Duodenal mucosa (tissue), 2 donors: ENCODE measurements at regions not wholly inside any gene's neighbourhood (a gene's known extent, or its start where the extent isn't known, plus 50 kb on each side); places are given as distances from the start of the nearest gene placed in this dataset.

ENCODE experiments used
- H3K27ac ChIP-seq: one replicate; pipeline ENCODE4 v1.7.0; 2013; ENCODE audit warnings: low read depth, low read length
- H3K27me3 ChIP-seq, 2 donors: one replicate each; pipeline ENCODE4 v1.7.0; 2013; ENCODE audit warnings: low read length in 2 of 2, control low read depth in 1 of 2; ENCODE audit not compliant: insufficient read depth in 2 of 2, control insufficient read depth in 1 of 2
- H3K36me3 ChIP-seq, 2 donors: one replicate each; pipeline ENCODE4 v1.7.0; 2013; ENCODE audit warnings: low read length in 2 of 2, control low read depth in 1 of 2; ENCODE audit not compliant: insufficient read depth in 2 of 2, control insufficient read depth in 1 of 2
- H3K4me1 ChIP-seq, 2 donors: one replicate each; pipeline ENCODE4 v1.7.0; 2013; ENCODE audit warnings: low read length in 2 of 2, control low read depth in 1 of 2; ENCODE audit not compliant: insufficient read depth in 2 of 2, control insufficient read depth in 1 of 2
- H3K4me3 ChIP-seq, 2 donors: one replicate each; pipeline ENCODE4 v1.7.0; 2013; ENCODE audit warnings: low read length in 2 of 2, low read depth in 1 of 2
- H3K9ac ChIP-seq, 2 donors: one replicate each; pipeline ENCODE4 v1.7.0; 2013; ENCODE audit warnings: low read length in 2 of 2, low read depth in 1 of 2
- H3K9me3 ChIP-seq, 2 donors: one replicate each; pipeline ENCODE4 v1.7.0; 2013; ENCODE audit warnings: low read length in 2 of 2, control low read depth in 1 of 2; ENCODE audit not compliant: control insufficient read depth in 1 of 2

GRCh38 chr20:5492937-5493336, 117.9 kb downstream of the GPCPD1 start:
- no peaks in the 10 kb centered on the region for H3K27me3 ChIP-seq
- no peak overlapping the region for H3K9ac ChIP-seq
- peaks cover 0 to 6% of the 10 kb centered on the region in 2 donors for H3K4me1 ChIP-seq
- no peaks in the 10 kb centered on the region for H3K36me3 ChIP-seq
- H3K9me3 ChIP-seq = no peaks in the 10 kb centered on the region
- H3K4me3 ChIP-seq = no peak overlapping the region
- no peak overlapping the region for H3K27ac ChIP-seq

- Histone ChIP-seq H3K27me3 (no peaks in the 10 kb centered on the region), H3K9me3 (no peaks in the 10 kb centered on the region), H3K4me3 (no peak overlapping the region), H3K4me1 (peaks cover 0 to 6% of the 10 kb centered on the region in 2 donors), H3K36me3 (no peaks in the 10 kb centered on the region), H3K9ac (no peak overlapping the region), H3K27ac (no peak overlapping the region)
Observed at GRCh38 chr20:5491455-5491854, 119.4 kb downstream of the GPCPD1 start.

GRCh38 chr20:5489601-5490000, 121.2 kb downstream of the GPCPD1 start:
- H3K27me3 ChIP-seq = no peaks in the 10 kb centered on the region
- no peak overlapping the region for H3K27ac ChIP-seq
- H3K36me3 ChIP-seq = no peaks in the 10 kb centered on the region
- no peaks in the 10 kb centered on the region for H3K9me3 ChIP-seq
- peaks cover 0 to 6% of the 10 kb centered on the region in 2 donors for H3K4me1 ChIP-seq
- no peak overlapping the region for H3K4me3 ChIP-seq
- no peak overlapping the region for H3K9ac ChIP-seq

GRCh38 chr20:5488823-5489222, 122.0 kb downstream of the GPCPD1 start:
- Histone ChIP-seq H3K4me3 (no peak overlapping the region), H3K4me1 (peaks cover 0 to 6% of the 10 kb centered on the region in 2 donors), H3K36me3 (no peaks in the 10 kb centered on the region), H3K27ac (no peak overlapping the region), H3K9me3 (no peaks in the 10 kb centered on the region), H3K27me3 (no peaks in the 10 kb centered on the region), H3K9ac (no peak overlapping the region)

- H3K4me3 ChIP-seq = no peak overlapping the region
Observed at GRCh38 chr20:5486377-5487054, 124.3 kb downstream of the GPCPD1 start.

GRCh38 chr20:5484926-5485325, 125.9 kb downstream of the GPCPD1 start:
- H3K27me3 ChIP-seq = no peaks in the 10 kb centered on the region
- no peak overlapping the region for H3K4me3 ChIP-seq
- H3K27ac ChIP-seq = no peak overlapping the region
- no peaks in the 10 kb centered on the region for H3K36me3 ChIP-seq
- no peaks in the 10 kb centered on the region for H3K9me3 ChIP-seq
- H3K4me1 ChIP-seq = peaks cover 9 to 14% of the 10 kb centered on the region in 2 donors
- H3K9ac ChIP-seq = no peak overlapping the region

More at GRCh38 chr20:5486377-5487054, 124.3 kb downstream of the GPCPD1 start:
- H3K9ac ChIP-seq = no peak overlapping the region
- no peaks in the 10 kb centered on the region for H3K27me3 ChIP-seq
- no peak overlapping the region for H3K27ac ChIP-seq
- no peaks in the 10 kb centered on the region for H3K9me3 ChIP-seq
- peaks cover 3 to 4% of the 10 kb centered on the region in 2 donors for H3K4me1 ChIP-seq
- H3K36me3 ChIP-seq = no peaks in the 10 kb centered on the region

- Histone ChIP-seq H3K9me3 (no peaks in the 10 kb centered on the region), H3K36me3 (no peaks in the 10 kb centered on the region), H3K4me3 (no peak overlapping the region), H3K4me1 (peaks cover 9 to 14% of the 10 kb centered on the region in 2 donors), H3K27me3 (no peaks in the 10 kb centered on the region), H3K27ac (no peak overlapping the region), H3K9ac (no peak overlapping the region)
Observed at GRCh38 chr20:5484346-5484745, 126.5 kb downstream of the GPCPD1 start.

- Histone ChIP-seq H3K4me3 (no peak overlapping the region), H3K27me3 (no peaks in the 10 kb centered on the region), H3K9ac (no peak overlapping the region), H3K4me1 (peaks cover 9 to 14% of the 10 kb centered on the region in 2 donors), H3K36me3 (no peaks in the 10 kb centered on the region), H3K9me3 (no peaks in the 10 kb centered on the region), H3K27ac (no peak overlapping the region)
Observed at GRCh38 chr20:5482791-5483190, 128.0 kb downstream of the GPCPD1 start.

- H3K27ac ChIP-seq = no peak overlapping the region
- H3K9me3 ChIP-seq = no peaks in the 10 kb centered on the region
- H3K4me1 ChIP-seq = peaks cover 9 to 14% of the 10 kb centered on the region in 2 donors
- H3K4me3 ChIP-seq = no peak overlapping the region
- H3K27me3 ChIP-seq = no peaks in the 10 kb centered on the region
- no peaks in the 10 kb centered on the region for H3K36me3 ChIP-seq
- H3K9ac ChIP-seq = no peak overlapping the region
Observed at GRCh38 chr20:5481872-5482271, 128.9 kb downstream of the GPCPD1 start.

- Histone ChIP-seq H3K4me3 (no peak overlapping the region), H3K27ac (no peak overlapping the region), H3K9me3 (no peaks in the 10 kb centered on the region), H3K4me1 (peaks cover 9 to 14% of the 10 kb centered on the region in 2 donors), H3K36me3 (no peaks in the 10 kb centered on the region), H3K27me3 (no peaks in the 10 kb centered on the region), H3K9ac (no peak overlapping the region)
Observed at GRCh38 chr20:5480824-5481600, 129.8 kb downstream of the GPCPD1 start.
